OCI-LY3 (cell line): ENCODE measurements at regions not wholly inside any gene's neighbourhood (a gene's known extent, or its start where the extent isn't known, plus 50 kb on each side); places are given as distances from the start of the nearest gene placed in this dataset.

Source experiments
- H2AFZ ChIP-seq: fragments of 200-600, 300-600 bp; shearing (Covaris generic); 2 replicates; pipeline ENCODE4 v1.6.0; 2014; ENCODE audit warnings: antibody characterized with exemption, low read depth, low read length
- H3K27ac ChIP-seq: fragments of 200-600, 300-600 bp; sonication (generic); 2 replicates; pipeline ENCODE4 v1.5.1; 2014; ENCODE audit warnings: mild to moderate bottlenecking, low read length, moderate library complexity, mixed read lengths
- H3K27me3 ChIP-seq: fragments of 200-600, 300-600 bp; sonication (generic); 2 replicates; pipeline ENCODE4 v1.6.1; 2014; ENCODE audit warnings: low read depth, low read length, mixed read lengths
- H3K36me3 ChIP-seq: fragments of 200-600, 300-600 bp; sonication (generic); replicated peaks from 2 replicates; pipeline ENCODE3; 2014; ENCODE audit warnings: low read depth, low read length, mixed read lengths
- H3K4me1 ChIP-seq: fragments of 300-600, 200-600 bp; sonication (generic); 2 replicates; pipeline ENCODE4 v1.6.1; 2014; ENCODE audit warnings: low read length, mixed read lengths
- H3K4me2 ChIP-seq: fragments of 200-600, 300-600 bp; sonication (generic); 2 replicates; pipeline ENCODE4 v1.6.1; 2014; ENCODE audit warnings: low read length, mixed read lengths
- H3K4me3 ChIP-seq: fragments of 300-600, 200-600 bp; sonication (generic); 2 replicates; pipeline ENCODE4 v1.5.1; 2014; ENCODE audit warnings: antibody characterized with exemption, mild to moderate bottlenecking, low read length, moderate library complexity
- H3K79me2 ChIP-seq: fragments of 300-600, 200-600 bp; shearing (Covaris generic); 2 replicates; pipeline ENCODE4 v1.6.1; 2014; ENCODE audit warnings: mild to moderate bottlenecking, low read length, mixed read lengths
- H3K9ac ChIP-seq: fragments of 300-600, 200-600 bp; shearing (Covaris generic); 2 replicates; pipeline ENCODE4 v1.6.0; 2014; ENCODE audit warnings: mild to moderate bottlenecking, low read length, moderate library complexity
- H3K9me3 ChIP-seq: fragments of 200-600, 300-600 bp; shearing (Covaris generic); 2 replicates; pipeline ENCODE4 v1.6.1; 2014; ENCODE audit warnings: low read length, mixed read lengths; ENCODE audit not compliant: insufficient read depth
- H4K20me1 ChIP-seq: fragments of 200-600, 300-600 bp; sonication (generic); 2 replicates; pipeline ENCODE4 v1.6.1; 2016; ENCODE audit warnings: low read length, mixed read lengths; ENCODE audit not compliant: insufficient read depth
- EZH2phosphoT487 ChIP-seq: fragments of 200-600 bp; shearing (Covaris generic); IDR thresholded peaks from 2 replicates; pipeline ENCODE4 v1.6.1; 2018; ENCODE audit warnings: antibody characterized with exemption, mixed run types, low read depth
- TF ChIP-seq, protein P1 (sequence below): fragments of 200-600, 300-600 bp; sonication (generic); IDR thresholded peaks from 2 replicates; pipeline ENCODE4 v1.5.1; 2014; ENCODE audit warnings: antibody characterized with exemption, low read length, low read depth

DNA sequence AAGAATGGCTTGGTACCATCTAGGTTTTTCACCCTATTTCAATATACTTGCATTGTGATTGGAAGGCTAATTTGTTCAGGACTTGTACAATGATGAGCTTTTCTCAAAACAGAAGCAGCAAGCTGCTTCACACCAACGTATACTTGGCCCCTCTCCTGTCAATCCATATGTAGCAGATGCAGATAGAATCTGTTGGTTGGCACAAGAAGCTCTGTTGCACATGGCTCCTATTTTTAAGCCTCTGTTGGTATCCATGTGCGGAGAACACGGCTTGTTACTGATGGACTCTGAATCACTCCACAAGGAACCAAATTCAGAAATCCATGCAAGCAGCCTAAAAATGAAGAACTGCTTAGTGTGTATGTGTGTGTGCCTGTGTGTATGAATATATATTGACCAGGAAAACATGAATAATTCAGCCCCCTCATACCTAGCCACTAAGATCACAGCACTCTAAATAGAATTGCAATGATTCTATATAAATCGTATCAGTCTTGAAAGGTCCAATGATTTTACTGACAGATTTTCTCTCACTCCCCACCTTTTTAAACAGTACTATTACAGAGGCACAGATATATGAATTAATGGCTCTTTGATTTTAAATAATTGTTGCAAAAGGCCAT, 258.4 kb upstream of the DPYD start:
- H2AFZ ChIP-seq: no peak overlapping the region
- H3K36me3 ChIP-seq: no peaks in the 10 kb centered on the region
- no peak overlapping the region for H3K27ac ChIP-seq
- TF ChIP-seq, protein P1, sequence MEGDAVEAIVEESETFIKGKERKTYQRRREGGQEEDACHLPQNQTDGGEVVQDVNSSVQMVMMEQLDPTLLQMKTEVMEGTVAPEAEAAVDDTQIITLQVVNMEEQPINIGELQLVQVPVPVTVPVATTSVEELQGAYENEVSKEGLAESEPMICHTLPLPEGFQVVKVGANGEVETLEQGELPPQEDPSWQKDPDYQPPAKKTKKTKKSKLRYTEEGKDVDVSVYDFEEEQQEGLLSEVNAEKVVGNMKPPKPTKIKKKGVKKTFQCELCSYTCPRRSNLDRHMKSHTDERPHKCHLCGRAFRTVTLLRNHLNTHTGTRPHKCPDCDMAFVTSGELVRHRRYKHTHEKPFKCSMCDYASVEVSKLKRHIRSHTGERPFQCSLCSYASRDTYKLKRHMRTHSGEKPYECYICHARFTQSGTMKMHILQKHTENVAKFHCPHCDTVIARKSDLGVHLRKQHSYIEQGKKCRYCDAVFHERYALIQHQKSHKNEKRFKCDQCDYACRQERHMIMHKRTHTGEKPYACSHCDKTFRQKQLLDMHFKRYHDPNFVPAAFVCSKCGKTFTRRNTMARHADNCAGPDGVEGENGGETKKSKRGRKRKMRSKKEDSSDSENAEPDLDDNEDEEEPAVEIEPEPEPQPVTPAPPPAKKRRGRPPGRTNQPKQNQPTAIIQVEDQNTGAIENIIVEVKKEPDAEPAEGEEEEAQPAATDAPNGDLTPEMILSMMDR: no peak
- no peak for TF ChIP-seq EZH2phosphoT487
- no peaks in the 10 kb centered on the region for H4K20me1 ChIP-seq
- no peaks in the 10 kb centered on the region for H3K79me2 ChIP-seq
- H3K4me2 ChIP-seq: no peak overlapping the region
- H3K4me3 ChIP-seq: no peak overlapping the region
- H3K9me3 ChIP-seq: no peaks in the 10 kb centered on the region
- no peaks in the 10 kb centered on the region for H3K27me3 ChIP-seq
- no peak overlapping the region for H3K9ac ChIP-seq
- peaks cover 11% of the 10 kb centered on the region for H3K4me1 ChIP-seq

DNA sequence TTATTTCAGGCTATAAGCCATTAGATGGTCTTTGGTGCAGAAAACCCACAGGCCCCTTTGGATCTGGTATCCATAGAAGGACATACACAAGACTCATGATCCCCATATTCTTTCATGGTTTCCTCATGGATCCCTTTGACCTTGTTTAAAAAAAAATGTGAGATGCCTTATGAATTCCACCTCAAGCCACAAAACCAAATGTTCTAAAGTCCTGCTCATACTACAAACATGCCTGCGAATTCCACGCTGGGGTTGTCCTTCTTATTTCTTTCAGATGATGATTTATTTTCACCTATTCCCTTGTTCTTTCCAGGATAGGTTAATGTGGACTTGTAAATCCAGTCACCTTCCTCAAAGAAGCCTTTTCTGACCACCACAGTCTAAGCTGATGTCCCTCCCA, 256.9 kb upstream of the DPYD start:
- no peaks in the 10 kb centered on the region for H3K36me3 ChIP-seq
- TF ChIP-seq EZH2phosphoT487: no peak
- TF ChIP-seq, protein P1: no peak
- H2AFZ ChIP-seq: no peak overlapping the region
- H3K4me2 ChIP-seq: no peak overlapping the region
- no peak overlapping the region for H3K9ac ChIP-seq
- H4K20me1 ChIP-seq: no peaks in the 10 kb centered on the region
- no peaks in the 10 kb centered on the region for H3K79me2 ChIP-seq
- peaks cover 11% of the 10 kb centered on the region for H3K4me1 ChIP-seq
- H3K27me3 ChIP-seq: no peaks in the 10 kb centered on the region
- H3K4me3 ChIP-seq: no peak overlapping the region
- no peaks in the 10 kb centered on the region for H3K9me3 ChIP-seq
- H3K27ac ChIP-seq: no peak overlapping the region

DNA sequence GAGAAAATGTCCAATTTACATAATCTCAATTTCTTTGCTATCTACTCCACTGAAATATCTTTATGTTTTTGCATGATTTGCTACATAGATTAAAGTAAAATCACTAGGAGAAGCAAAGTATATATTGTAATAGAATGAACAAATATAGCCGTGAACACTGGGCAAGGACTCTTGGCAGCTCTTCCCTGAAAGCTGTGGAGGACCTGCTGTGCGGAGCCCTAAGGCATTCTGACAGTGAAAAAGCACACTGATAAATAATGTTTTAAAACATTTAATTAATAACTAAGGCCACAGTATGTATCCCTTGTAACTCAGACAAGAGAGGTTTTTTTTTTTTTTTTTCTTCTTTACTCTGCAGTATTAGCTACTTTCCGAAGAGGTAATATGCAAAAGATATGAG, 256.1 kb upstream of the DPYD start:
- Histone ChIP-seq H3K9ac (no peak overlapping the region), H3K4me2 (no peak overlapping the region), H3K36me3 (no peaks in the 10 kb centered on the region), H4K20me1 (no peaks in the 10 kb centered on the region), H3K79me2 (no peaks in the 10 kb centered on the region), H3K4me3 (no peak overlapping the region), H3K27ac (no peak overlapping the region), H2AFZ (no peak overlapping the region), H3K27me3 (no peaks in the 10 kb centered on the region), H3K9me3 (no peaks in the 10 kb centered on the region), H3K4me1 (peaks cover 10% of the 10 kb centered on the region)
- TF ChIP-seq, protein P1: no peak
- no peak for TF ChIP-seq EZH2phosphoT487

DNA sequence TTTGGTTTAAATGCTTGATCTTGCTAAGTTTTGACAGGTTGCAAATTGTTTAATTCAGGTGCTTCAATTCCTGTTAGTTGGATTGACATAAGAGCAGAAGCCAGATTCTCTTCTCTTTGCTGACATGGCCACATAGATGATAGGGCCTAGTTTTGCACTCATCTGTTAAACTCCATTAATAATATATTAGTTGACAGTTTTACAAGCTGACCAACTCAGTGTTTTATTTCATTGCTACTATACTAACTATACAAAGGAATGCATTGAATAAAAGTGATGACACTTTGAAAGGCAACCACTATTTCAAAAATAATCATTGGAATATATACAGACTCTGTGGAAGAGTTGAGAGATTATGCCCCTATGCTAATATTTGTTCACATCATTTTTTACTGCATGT, 255.6 kb upstream of the DPYD start:
- H3K27me3 ChIP-seq: no peaks in the 10 kb centered on the region
- no peak overlapping the region for H3K4me3 ChIP-seq
- TF ChIP-seq, protein P1: no peak
- TF ChIP-seq EZH2phosphoT487: no peak
- H3K4me2 ChIP-seq: no peak overlapping the region
- H4K20me1 ChIP-seq: no peaks in the 10 kb centered on the region
- no peak overlapping the region for H3K9ac ChIP-seq
- no peak overlapping the region for H3K27ac ChIP-seq
- no peaks in the 10 kb centered on the region for H3K79me2 ChIP-seq
- H3K4me1 ChIP-seq: peaks cover 4% of the 10 kb centered on the region
- H2AFZ ChIP-seq: no peak overlapping the region
- H3K9me3 ChIP-seq: no peaks in the 10 kb centered on the region
- no peaks in the 10 kb centered on the region for H3K36me3 ChIP-seq
